ENCODE measurements at regions not wholly inside any gene's neighbourhood (a gene's known extent, or its start where the extent isn't known, plus 50 kb on each side); places are given as distances from the start of the nearest gene placed in this dataset.
"Not testable (repeated sequence)": the region's sequence is repeated elsewhere in the genome, so short reads cannot be mapped to it uniquely, and the experiment has no call there.

GRCh38 chr6:58003417-58004167 is 686.2 kb downstream of the PRIM2 start:
- H4K91ac ChIP-seq (ENCODE audit: low read depth, low read length, poor library complexity); H2BK120ac ChIP-seq (ENCODE audit: low read depth, low read length); H3K9ac ChIP-seq (ENCODE audit: low read depth, low read length, poor library complexity); H3K27ac ChIP-seq (replicated peaks; ENCODE audit: low read length); H3K79me1 ChIP-seq (ENCODE audit: low read depth, low read length); H2BK15ac ChIP-seq (ENCODE audit: low read length); H3K9me3 ChIP-seq (replicated peaks in 1 of 2; ENCODE audit: control insufficient read depth in 2 of 2, insufficient read depth in 1 of 2, low read depth in 1 of 2, low read length in 2 of 2); H2BK12ac ChIP-seq (ENCODE audit: low read length); DNase-seq (ENCODE audit: low spot score); H3K4me1 ChIP-seq (ENCODE audit: control insufficient read depth in 2 of 2, insufficient read depth in 1 of 2, low read depth in 1 of 2, low read length in 2 of 2); H4K8ac ChIP-seq (ENCODE audit: low read depth, low read length); H3K23ac ChIP-seq (ENCODE audit: low read depth, low read length, poor library complexity); H3K4ac ChIP-seq (ENCODE audit: low read length); H3K14ac ChIP-seq (ENCODE audit: low read length); H2BK5ac ChIP-seq (ENCODE audit: low read length); H2AFZ ChIP-seq (ENCODE audit: low read length); H3K4me2 ChIP-seq (ENCODE audit: insufficient read depth, low read length, poor library complexity, severe bottlenecking); H3K4me3 ChIP-seq (ENCODE audit: low read length in 2 of 2); H3K18ac ChIP-seq (ENCODE audit: low read length); H3K36me3 ChIP-seq (replicated peaks in 1 of 2; ENCODE audit: control insufficient read depth in 2 of 2, insufficient read depth in 2 of 2, low read length in 2 of 2); H3K27me3 ChIP-seq (ENCODE audit: control insufficient read depth in 3 of 3, insufficient read depth in 3 of 3, low read depth in 1 of 3, low read length in 3 of 3); H2AK5ac ChIP-seq (ENCODE audit: low read depth, low read length): not testable (repeated sequence)

- H3K27ac ChIP-seq (replicated peaks; ENCODE audit: low read length); H3K9ac ChIP-seq (ENCODE audit: low read depth, low read length, poor library complexity); H2AK5ac ChIP-seq (ENCODE audit: low read depth, low read length); H3K4me3 ChIP-seq (ENCODE audit: low read length in 2 of 2); H3K4me2 ChIP-seq (ENCODE audit: insufficient read depth, low read length, poor library complexity, severe bottlenecking); H3K23ac ChIP-seq (ENCODE audit: low read depth, low read length, poor library complexity); H3K79me1 ChIP-seq (ENCODE audit: low read depth, low read length); H3K27me3 ChIP-seq (ENCODE audit: control insufficient read depth in 3 of 3, insufficient read depth in 3 of 3, low read depth in 1 of 3, low read length in 3 of 3); H3K14ac ChIP-seq (ENCODE audit: low read length); H3K4ac ChIP-seq (ENCODE audit: low read length); H3K36me3 ChIP-seq (replicated peaks in 1 of 2; ENCODE audit: control insufficient read depth in 2 of 2, insufficient read depth in 2 of 2, low read length in 2 of 2); H4K91ac ChIP-seq (ENCODE audit: low read depth, low read length, poor library complexity); H4K8ac ChIP-seq (ENCODE audit: low read depth, low read length); H3K18ac ChIP-seq (ENCODE audit: low read length); H2AFZ ChIP-seq (ENCODE audit: low read length); H2BK15ac ChIP-seq (ENCODE audit: low read length); H2BK12ac ChIP-seq (ENCODE audit: low read length); H2BK5ac ChIP-seq (ENCODE audit: low read length); H2BK120ac ChIP-seq (ENCODE audit: low read depth, low read length); H3K4me1 ChIP-seq (ENCODE audit: control insufficient read depth in 2 of 2, insufficient read depth in 1 of 2, low read depth in 1 of 2, low read length in 2 of 2); H3K9me3 ChIP-seq (replicated peaks in 1 of 2; ENCODE audit: control insufficient read depth in 2 of 2, insufficient read depth in 1 of 2, low read depth in 1 of 2, low read length in 2 of 2); DNase-seq (ENCODE audit: low spot score): not testable (repeated sequence)
- no CpG with 5 or more reads among the region's 4 CpGs for WGBS, 2 donors (ENCODE audit: extremely low coverage in 2 of 2, insufficient read length in 2 of 2, insufficient replicate concordance in 1 of 2)
These were observed 690.0 kb downstream of the PRIM2 start for GRCh38 chr6:58007334-58008000.

- not testable (repeated sequence) for H3K14ac ChIP-seq (ENCODE audit: low read length); H3K23ac ChIP-seq (ENCODE audit: low read depth, low read length, poor library complexity); H2AK5ac ChIP-seq (ENCODE audit: low read depth, low read length); H3K27ac ChIP-seq (replicated peaks; ENCODE audit: low read length); H2BK5ac ChIP-seq (ENCODE audit: low read length); DNase-seq (ENCODE audit: low spot score); H3K4ac ChIP-seq (ENCODE audit: low read length); H2AFZ ChIP-seq (ENCODE audit: low read length); H2BK12ac ChIP-seq (ENCODE audit: low read length); H3K4me1 ChIP-seq (ENCODE audit: control insufficient read depth in 2 of 2, insufficient read depth in 1 of 2, low read depth in 1 of 2, low read length in 2 of 2); H2BK15ac ChIP-seq (ENCODE audit: low read length); H2BK120ac ChIP-seq (ENCODE audit: low read depth, low read length); H3K18ac ChIP-seq (ENCODE audit: low read length); H3K36me3 ChIP-seq (replicated peaks in 1 of 2; ENCODE audit: control insufficient read depth in 2 of 2, insufficient read depth in 2 of 2, low read length in 2 of 2); H3K9me3 ChIP-seq (replicated peaks in 1 of 2; ENCODE audit: control insufficient read depth in 2 of 2, insufficient read depth in 1 of 2, low read depth in 1 of 2, low read length in 2 of 2); H3K79me1 ChIP-seq (ENCODE audit: low read depth, low read length); H3K27me3 ChIP-seq (ENCODE audit: control insufficient read depth in 3 of 3, insufficient read depth in 3 of 3, low read depth in 1 of 3, low read length in 3 of 3); H4K8ac ChIP-seq (ENCODE audit: low read depth, low read length); H4K91ac ChIP-seq (ENCODE audit: low read depth, low read length, poor library complexity); H3K4me2 ChIP-seq (ENCODE audit: insufficient read depth, low read length, poor library complexity, severe bottlenecking); H3K9ac ChIP-seq (ENCODE audit: low read depth, low read length, poor library complexity); H3K4me3 ChIP-seq (ENCODE audit: low read length in 2 of 2)
These were observed 690.5 kb downstream of the PRIM2 start for GRCh38 chr6:58008001-58008335.

GRCh38 chr6:58011954-58012600 is 694.6 kb downstream of the PRIM2 start:
- not testable (repeated sequence) for H3K27ac ChIP-seq (replicated peaks; ENCODE audit: low read length); H3K14ac ChIP-seq (ENCODE audit: low read length); H3K36me3 ChIP-seq (replicated peaks in 1 of 2; ENCODE audit: control insufficient read depth in 2 of 2, insufficient read depth in 2 of 2, low read length in 2 of 2); H3K4me3 ChIP-seq (ENCODE audit: low read length in 2 of 2); H4K8ac ChIP-seq (ENCODE audit: low read depth, low read length); H3K27me3 ChIP-seq (ENCODE audit: control insufficient read depth in 3 of 3, insufficient read depth in 3 of 3, low read depth in 1 of 3, low read length in 3 of 3); H3K18ac ChIP-seq (ENCODE audit: low read length); H3K4me2 ChIP-seq (ENCODE audit: insufficient read depth, low read length, poor library complexity, severe bottlenecking); H2AFZ ChIP-seq (ENCODE audit: low read length); H3K79me1 ChIP-seq (ENCODE audit: low read depth, low read length); H2BK12ac ChIP-seq (ENCODE audit: low read length); H3K9me3 ChIP-seq (replicated peaks in 1 of 2; ENCODE audit: control insufficient read depth in 2 of 2, insufficient read depth in 1 of 2, low read depth in 1 of 2, low read length in 2 of 2); H2AK5ac ChIP-seq (ENCODE audit: low read depth, low read length); H3K23ac ChIP-seq (ENCODE audit: low read depth, low read length, poor library complexity); H2BK15ac ChIP-seq (ENCODE audit: low read length); H2BK120ac ChIP-seq (ENCODE audit: low read depth, low read length); H3K4me1 ChIP-seq (ENCODE audit: control insufficient read depth in 2 of 2, insufficient read depth in 1 of 2, low read depth in 1 of 2, low read length in 2 of 2); H3K9ac ChIP-seq (ENCODE audit: low read depth, low read length, poor library complexity); DNase-seq (ENCODE audit: low spot score); H3K4ac ChIP-seq (ENCODE audit: low read length); H4K91ac ChIP-seq (ENCODE audit: low read depth, low read length, poor library complexity); H2BK5ac ChIP-seq (ENCODE audit: low read length)
- no CpG with 5 or more reads among the region's 8 CpGs for WGBS, 2 donors (ENCODE audit: extremely low coverage in 2 of 2, insufficient read length in 2 of 2, insufficient replicate concordance in 1 of 2)
